M059J (cell line): ENCODE measurements at regions not wholly inside any gene's neighbourhood (a gene's known extent, or its start where the extent isn't known, plus 50 kb on each side); places are given as distances from the start of the nearest gene placed in this dataset.

ENCODE experiments used
- DNase-seq: peaks from one replicate; pipeline ENCODE4 v3.0.0-alpha.2; 2012; ENCODE audit warnings: low read depth

DNA sequence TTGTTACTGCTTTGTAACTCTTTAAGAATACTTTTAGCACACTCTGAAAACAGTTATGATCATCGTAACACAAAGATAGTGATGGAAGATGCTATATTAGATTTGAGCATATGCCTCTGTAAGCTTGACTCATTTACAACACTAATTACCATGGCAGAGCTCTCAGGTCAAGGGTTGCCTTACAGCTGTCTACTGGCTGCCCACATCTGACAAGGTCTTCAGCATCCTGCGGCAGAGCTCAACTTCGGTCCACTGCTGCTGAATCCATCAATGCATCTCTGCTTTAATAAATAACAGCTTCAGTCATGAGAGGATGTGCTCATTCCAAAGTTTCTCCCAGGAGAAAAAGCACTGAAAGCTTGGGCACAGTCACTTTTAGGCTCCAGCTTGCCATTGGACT lies 449.4 kb downstream of the RASEF start:
- no peak for DNase-seq

DNA sequence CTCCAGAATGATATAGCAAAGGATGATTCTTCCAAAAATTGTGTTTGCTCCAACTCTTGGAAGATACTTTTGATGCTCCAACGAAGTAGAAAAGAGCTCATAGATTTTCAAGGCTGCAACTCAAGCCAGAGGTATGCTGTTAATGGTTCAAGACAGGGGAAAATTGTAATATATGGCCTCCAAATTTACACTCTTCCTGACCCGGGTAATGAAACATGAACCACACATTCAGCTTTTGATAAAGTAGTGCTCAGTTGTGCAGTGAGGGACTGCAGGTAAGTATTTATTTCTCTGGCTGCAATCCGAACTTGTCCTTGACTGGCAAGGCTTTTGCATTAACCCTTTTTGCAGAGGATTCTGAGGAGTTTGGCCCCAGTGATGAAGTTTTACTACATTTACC lies 446.4 kb downstream of the RASEF start:
- no peak for DNase-seq

DNA sequence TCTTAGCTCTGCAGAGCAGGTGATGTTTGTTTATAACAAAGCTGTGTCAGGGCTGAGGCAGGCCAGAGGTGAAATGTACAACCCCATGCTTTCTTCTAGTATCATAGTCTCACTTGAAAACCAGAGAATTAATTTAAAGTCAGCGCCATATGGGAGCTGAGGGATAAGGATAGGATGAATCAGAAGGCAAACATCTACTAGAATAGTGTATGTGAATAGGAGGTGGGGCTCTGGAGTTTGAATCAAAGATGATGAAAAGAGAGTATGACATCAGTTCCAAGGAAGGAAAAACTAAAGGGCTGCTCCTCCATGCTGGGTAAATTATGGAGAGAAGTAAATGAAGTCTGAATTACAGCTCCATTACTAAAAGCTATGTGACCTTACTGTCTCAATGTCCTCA lies 441.5 kb downstream of the RASEF start:
- no peak for DNase-seq

DNA sequence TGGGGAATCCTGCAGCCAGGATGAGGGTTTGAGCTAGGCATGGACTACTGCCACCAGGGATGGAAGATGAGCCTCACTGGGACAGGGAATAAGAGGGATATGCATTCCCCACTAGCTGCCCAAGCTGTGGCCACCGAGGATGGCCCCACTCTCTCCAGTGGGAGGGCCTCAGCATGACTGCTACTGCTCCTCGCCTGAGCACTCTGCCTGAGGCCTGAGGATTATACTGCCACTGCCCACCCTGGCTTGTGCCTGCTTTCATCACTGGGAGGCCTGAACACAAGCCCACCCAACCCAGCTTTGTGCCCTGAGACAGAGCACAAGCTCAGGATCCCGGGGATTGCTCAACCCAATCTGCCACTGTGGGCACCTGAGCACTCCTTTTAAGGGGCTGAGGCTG lies 425.6 kb downstream of the RASEF start:
- DNase-seq, result no peak

DNA sequence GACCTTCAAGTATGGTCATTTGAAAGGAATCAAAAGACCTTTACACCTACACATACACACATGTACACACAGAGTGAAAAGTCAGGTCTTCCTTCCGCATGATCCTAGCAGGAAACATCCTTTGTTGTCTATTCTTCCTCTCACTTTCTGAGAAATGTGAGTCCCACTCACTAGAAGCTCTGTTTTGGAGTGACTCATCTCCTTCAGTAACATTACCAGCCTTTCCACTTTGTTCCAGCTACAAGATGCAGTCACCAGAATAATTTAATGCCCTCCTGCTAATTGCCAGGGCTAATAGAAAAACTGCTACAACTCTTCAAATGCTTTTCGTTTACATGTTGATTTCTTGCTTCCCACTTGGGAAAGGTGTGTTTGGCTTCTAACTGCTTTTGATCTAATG lies 417.3 kb downstream of the RASEF start:
- DNase-seq, result peak; percentile 32

DNA sequence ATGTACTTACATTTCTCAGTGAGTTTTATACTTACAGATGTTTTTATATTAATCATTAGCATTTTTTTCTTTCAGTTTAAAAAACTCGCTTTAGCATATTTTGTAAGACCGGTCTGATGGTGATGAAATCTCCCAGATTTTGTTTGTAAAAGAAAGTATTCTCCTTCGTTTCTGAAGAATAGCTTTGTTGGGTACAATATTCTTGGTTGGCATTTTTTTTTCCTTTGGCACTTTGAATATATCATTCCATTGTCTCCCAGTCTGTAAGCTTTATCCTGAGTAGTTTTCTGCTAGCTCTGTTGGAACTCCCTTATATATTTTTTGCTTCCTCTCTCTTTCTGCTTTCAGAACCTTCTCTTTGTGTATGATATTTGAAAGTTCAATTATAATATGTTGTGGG lies 412.6 kb downstream of the RASEF start:
- DNase-seq, result no peak

DNA sequence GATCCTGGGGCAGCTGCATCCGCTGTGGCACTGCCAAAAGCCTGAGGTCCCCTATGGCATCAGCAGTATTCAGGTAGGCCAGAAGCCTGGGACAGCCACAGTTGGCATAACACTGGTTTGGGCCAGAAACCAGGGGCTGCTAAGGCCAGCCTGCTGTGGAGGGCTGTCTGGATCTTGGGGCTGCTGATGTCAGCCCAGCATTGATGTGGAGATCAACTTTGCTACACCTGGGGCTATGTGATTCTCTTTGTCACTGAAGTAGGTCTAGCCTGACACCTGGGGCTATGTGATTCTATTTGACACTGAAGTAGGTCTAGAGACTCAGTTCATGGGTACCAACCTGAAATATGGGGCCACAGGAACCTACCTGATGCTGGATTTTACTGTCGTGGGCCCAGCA lies 411.5 kb downstream of the RASEF start:
- DNase-seq, result no peak

DNA sequence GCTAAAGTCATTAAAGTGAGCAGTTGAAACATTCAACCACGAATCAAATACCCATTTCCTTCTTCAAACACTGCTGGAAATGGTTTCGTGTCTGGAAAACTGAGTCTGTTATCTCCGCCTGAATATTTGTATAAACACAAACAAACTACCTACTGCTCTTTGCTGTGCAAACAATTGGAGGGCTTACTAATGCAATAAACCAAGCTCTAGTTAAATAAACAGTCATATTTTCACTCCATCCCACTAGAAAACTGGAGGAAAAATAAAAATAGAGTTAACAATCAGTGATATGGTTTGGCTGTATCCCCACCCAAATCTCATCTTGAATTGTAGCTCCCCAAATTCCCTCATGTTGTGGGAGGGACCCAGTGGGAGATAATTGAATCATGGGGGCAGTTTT lies 397.6 kb downstream of the RASEF start:
- DNase-seq, result no peak

DNA sequence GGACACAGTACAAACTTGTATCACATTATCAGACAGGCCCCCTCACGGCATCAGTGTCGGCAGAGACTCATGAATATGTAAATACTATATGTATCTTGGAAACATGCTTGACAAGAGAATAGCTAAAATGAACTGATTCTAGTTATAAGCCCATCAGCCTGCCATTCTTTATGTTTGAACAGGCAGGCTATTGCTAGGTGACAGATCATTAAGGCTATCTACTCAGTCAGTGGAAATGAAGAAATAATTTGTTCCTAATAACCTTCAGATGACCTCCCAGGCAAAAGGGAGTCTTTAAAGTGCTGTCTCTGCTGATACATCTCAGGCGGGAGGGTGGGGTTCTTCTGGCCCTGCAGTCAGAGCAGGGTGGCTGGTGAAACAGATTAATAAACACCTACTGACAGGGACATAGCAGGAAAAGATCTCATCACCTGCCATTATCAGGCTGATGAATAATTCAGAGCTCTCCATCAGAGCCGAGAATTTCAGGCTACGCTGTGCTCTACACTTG lies 394.2 kb downstream of the RASEF start:
- DNase-seq, result no peak

DNA sequence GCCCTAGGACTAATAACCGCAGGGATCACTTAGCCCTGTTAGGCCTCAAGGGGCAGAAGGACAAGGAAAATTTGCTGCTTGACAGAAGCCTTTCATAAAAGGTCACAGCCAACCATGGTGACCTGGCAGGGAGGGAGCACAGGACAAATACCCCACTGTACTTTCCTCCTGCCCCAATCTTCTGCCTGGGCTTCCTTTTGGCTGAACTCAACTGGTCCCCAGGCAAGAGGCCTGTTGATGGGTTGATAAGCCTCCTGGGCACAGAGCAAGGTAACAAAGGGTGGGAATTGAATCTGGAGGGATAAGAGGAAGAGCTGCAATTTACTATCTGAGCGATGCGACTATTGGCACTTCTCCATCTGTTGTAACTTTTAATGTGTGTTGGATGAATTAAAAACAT lies 392.9 kb downstream of the RASEF start:
- no peak for DNase-seq

DNA sequence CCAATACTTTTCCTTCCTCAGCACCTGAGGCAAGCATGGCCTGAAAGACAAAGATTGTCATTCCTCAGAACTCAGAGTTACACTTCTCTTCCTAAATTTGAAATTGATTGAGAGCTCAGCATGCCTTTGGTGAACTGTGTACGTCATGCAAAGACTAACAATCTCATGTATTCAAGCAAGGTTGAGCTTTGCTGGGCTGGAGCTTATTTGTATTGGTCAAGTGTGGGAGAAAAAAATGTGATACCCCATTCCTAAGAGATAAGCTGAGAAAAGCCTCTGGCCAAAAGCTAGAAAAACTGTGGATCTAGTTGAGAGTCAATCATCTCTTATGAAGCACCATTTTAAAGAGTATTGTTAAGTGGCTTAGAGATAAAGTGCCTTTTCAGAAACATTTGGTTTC lies 392.2 kb downstream of the RASEF start:
- no peak for DNase-seq

DNA sequence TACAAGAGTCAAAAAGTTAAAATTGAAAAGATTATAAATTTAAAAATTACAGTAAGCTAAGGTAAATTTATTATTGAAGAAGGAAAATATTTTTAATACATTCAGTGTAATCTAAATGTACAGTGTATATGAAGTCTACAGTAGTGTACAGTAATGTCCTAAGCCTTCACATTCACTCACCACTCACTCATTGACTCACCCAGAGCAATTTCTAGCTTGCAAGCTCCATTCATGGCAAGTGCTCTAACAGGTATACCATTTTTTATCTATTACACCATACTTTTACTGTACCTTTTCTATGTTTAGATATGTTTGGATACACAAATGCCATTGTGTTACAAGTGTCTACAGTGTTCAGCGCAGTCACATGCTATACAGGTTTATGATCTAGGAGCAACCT lies 389.7 kb downstream of the RASEF start:
- DNase-seq, result no peak

DNA sequence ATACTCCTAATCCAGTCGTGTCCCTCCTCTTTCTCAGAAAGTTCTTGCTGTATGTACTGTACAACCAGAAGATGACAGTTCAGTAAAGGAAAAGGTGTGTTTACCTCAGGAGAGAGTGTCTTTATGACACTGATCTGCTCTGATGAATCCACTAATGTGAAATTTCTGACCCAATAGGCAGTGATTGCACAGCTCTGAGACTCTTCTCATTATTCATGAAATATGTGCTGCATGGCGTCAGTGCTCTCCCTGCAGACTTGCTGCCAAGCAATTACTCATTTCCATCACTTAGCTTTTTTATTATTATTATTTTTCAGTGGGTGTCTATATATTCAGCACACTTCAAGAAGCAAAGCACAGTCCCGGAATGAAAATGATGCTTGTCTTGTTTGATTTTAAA lies 389.0 kb downstream of the RASEF start:
- DNase-seq, result no peak

DNA sequence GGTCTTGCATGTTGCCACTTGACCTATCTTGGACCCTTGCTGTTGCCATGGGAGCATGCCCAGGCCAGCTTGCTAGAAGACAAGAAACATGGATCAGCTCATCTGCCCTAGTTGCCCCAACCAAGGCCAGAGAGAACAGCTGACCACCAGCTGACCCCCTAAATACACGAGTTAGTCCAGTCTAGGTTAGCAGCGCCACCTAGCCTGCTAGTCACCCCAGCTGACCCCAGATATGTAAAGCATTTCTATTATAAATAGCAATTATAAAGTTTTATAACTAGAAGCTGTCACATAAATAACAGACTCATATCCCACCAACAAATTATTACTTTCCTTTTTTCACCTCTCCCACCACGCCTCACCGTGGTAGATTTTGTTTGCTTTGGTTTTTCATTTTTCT lies 387.8 kb downstream of the RASEF start:
- DNase-seq, result no peak

DNA sequence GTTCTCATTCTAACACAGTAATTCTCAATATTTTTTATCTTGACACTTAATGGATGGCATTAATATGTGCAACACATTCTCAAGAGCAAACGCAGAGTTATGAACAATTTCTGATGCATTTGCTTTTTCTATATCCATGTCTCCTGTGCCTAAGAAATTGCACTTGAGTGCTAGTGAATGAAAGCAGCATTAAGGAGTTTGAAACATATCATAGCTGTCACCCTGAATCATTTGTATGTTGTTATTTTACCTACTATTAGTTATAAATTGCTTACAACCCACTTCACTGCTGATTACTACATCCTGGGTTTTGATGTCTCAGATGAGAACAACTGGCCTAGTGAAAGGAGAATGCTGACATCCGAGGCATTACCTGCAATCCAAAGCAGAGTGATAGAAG lies 387.3 kb downstream of the RASEF start:
- DNase-seq, result no peak

DNA sequence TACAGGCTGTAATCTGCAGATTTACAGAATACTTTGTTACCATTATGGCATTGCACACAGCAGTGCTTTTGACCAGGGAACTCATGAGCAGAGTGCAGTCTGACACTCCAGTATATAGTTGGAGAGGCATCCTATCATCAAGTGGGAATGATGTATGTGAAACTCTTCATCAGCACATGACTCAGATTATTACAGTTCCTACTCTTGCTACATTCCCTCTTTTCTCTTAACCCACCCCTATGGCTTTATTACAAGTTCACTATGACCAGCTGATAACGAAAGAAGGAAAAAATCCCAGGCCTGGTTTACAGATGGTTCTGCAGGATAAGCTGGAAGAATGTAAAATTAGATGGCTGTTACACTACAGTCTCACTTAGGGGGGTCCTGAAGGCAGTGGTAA lies 385.9 kb downstream of the RASEF start:
- DNase-seq, result no peak

DNA sequence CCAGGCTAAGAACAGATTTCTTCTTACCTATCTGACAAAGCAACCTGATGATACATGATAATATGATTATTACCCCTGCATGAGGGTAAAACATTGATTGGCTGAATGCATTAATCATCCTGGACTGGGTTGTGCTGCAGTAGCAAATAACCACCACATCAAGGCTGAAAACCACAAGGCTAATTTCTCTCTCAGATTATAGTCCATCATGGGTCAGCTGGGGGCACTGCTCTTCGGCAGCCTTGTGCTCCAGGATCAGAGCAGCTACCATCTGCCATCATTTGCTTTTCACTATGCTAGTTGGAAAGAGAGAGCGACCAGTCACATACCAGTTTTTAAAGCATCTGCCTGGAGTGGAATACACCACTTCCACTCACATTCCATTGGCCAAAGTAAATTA lies 383.5 kb downstream of the RASEF start:
- DNase-seq, result peak; percentile 2

DNA sequence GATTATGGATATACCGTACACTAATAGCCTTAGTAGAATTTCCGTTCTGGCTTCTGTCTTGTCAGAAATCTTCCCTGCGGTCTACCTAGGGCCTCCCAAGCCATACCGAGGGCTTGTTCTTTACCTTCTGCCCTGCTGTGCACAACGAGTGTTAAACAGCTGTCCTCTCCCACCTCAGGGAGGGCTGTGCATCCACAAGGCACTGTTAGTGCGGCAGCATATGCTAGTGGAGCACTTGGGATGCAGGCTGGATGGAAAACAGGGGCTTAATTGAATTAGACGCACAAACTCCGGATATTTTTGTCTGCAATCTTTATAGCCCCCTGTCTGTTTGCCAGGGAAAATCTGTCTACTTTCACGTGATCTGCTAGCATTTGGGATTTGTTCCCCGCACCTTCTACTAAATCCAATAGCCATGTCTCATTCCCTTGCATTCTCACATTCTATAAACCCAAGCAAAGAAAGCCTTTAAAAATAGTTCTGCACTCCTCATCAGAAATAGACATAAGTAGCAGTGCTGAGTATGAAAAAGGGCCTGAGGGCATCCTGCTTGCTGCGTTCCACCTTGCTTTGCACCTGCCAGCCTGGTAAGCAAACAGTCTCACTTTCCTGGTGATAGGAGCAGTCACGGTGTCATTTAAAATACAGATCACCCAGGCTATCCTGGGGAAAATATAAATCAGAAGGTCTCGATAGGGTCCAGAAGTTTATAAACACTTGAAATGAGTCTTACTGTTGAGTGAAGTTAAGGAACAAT lies 382.6 kb downstream of the RASEF start:
- no peak for DNase-seq

DNA sequence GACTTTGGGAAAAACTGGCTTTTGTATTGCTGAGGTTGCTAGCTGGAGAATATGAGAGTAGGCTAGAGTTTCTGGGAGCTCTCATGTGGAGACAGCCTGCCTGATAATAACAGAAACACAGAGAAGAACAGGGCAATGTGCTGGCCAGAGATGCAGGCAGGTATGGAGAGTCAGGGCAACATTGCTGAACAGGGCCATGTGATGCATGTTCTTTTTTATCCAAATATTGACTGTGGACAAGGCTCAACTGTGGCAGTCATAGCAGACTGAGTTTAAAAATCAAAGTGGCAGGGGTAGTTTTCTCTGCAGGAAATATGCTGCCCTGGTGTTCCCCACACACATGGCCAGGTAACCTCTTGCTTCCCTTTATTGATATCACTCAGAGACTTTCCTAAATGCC lies 381.1 kb downstream of the RASEF start:
- no peak for DNase-seq

DNA sequence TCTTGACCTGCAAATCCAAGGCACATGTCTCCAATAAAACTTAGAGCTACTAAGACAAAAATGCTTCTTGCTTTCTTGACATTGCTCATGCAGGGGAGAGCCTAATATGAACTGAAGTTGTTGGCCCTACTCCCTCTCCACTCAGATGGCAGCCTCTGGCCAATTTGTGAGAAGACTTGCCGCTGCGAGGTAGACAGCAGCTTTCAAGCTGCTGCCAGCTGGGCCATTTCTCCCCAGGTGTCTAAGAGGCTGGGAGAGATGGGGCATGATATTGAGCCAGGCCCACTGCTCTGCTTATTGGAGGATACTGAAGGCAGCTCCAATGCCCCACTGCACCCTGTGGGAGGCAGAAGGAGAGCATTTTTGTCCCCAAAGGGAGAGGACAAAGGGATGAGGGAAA lies 380.5 kb downstream of the RASEF start:
- DNase-seq, result no peak

DNA sequence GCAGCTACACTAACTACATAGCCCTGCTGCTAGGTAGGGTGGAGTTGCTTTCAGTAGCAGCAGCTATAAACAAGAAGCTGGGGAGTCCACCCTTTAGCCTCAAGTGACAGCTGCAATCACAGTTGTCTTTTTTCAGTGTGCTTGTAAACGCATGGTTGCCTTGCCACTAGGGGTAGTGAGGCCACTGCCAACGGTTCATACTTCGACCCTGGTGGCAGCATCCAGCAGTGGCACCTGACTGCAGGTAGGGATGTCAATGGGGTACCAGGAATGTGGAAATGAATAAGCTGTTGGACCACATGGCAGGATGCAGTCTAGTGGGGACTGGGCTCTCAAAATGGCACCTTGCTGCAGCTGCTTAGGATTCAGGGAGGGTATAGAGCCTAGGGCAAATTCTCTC lies 367.2 kb downstream of the RASEF start:
- DNase-seq, result no peak

DNA sequence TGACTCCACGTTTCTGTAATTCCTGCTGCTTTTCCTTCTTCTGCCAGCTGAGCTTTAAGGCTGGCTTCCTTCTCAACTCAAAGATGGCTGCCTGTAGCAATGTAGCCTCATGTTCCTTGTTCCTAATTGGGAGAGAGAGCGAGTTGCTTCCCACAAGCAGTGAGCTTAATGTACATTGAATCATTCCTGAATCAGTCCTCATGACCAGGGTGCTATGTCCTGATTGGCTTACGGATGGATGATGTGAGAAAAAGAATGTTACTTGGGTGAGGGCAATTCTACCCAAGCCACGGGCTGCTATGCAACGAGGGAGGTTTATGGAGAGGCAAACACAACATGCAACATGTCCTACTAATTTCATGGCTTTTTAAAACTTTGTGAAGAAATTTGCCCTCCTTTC lies 356.2 kb downstream of the RASEF start:
- peak; percentile 8 for DNase-seq

DNA sequence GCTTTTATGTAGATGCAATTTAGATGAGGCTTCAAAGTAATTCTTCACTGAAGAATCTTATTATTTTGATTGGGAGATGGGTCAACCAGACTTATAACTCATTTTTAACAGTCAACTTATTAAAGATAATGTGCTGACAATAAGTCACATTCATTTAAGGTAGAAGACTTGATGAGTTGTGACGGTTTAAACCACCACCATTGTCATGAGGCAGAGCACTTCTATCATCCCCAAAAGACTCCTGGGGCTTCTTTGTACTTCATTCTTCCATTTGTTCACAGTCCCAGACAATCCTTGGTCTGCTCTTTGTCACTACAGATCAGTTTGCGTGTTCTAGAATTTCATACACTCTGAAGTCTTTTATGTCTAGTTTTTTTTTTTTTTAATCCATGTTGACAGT lies 346.1 kb downstream of the RASEF start:
- DNase-seq, result no peak

DNA sequence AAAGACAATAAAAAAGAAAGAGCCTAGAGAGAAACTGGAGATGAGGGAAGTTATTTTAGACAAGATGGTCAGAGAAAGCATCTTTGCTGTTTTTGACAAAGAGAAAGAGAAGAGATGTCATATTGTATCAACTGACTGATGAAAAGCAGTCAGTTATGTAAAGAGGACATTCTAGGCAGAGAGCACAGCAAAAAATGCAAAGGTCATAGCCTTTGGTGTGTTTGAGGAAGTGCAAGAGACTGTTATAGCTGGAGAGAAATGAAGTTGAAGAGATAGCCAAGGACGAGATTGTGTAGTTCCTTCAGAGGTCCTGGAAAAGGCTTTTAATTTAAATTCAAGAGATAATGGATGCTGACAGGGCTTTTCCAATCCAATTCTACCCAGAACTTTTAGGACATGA lies 342.4 kb downstream of the RASEF start:
- DNase-seq, result no peak
